ENCODE measurements at regions not wholly inside any gene's neighbourhood (a gene's known extent, or its start where the extent isn't known, plus 50 kb on each side); places are given as distances from the start of the nearest gene placed in this dataset.
A peak's percentile ranks its signal among the peaks of the same experiment; 100 is the strongest.
"Not testable (repeated sequence)": the region's sequence is repeated elsewhere in the genome, so short reads cannot be mapped to it uniquely, and the experiment has no call there.

DNA sequence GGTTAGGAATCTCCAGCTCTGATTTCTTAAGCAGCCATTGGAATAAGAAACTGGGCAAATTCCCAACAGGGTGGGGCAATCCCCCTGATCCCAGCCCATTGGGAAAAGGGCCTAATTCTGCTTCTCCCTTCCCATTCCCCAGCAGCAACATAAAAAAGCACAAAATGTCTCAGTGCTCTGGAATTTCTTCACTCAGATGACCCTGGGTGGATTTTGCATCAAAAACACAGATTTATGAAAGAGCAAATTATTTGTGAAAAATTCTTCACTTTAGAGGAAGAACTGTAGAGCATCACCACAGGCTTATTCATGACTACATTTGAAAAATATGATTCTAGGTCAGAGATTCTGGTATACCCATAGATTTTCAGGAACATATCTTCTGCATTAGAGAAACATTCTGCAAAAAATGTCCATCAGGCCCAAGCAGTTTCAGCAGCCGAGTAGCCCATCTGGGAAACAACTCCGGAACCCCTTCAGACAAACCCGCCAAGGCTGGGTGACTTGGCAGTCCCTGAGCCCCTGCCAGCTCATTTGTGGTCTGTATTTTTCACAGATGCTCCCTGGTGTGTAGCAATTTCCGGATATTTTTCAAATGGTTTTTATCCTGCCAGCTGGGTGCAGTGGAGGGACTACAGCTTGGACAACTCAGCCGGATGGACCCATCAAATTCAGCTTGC is 102.1 kb upstream of the RANBP3L start:
- H3K4me3 Mint-ChIP-seq: no peak overlapping the region
- no peak overlapping the region for H3K27ac Mint-ChIP-seq (ENCODE audit: unreplicated experiment)
- TF ChIP-seq, protein P1, sequence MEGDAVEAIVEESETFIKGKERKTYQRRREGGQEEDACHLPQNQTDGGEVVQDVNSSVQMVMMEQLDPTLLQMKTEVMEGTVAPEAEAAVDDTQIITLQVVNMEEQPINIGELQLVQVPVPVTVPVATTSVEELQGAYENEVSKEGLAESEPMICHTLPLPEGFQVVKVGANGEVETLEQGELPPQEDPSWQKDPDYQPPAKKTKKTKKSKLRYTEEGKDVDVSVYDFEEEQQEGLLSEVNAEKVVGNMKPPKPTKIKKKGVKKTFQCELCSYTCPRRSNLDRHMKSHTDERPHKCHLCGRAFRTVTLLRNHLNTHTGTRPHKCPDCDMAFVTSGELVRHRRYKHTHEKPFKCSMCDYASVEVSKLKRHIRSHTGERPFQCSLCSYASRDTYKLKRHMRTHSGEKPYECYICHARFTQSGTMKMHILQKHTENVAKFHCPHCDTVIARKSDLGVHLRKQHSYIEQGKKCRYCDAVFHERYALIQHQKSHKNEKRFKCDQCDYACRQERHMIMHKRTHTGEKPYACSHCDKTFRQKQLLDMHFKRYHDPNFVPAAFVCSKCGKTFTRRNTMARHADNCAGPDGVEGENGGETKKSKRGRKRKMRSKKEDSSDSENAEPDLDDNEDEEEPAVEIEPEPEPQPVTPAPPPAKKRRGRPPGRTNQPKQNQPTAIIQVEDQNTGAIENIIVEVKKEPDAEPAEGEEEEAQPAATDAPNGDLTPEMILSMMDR (conservative IDR thresholded peaks at IDR 0.05): no peak
- no peak for DNase-seq (ENCODE audit: low read depth, low spot score)
- H3K36me3 Mint-ChIP-seq (ENCODE audit: low read depth): no peaks in the 10 kb centered on the region
- H3K9me3 Mint-ChIP-seq: no peaks in the 10 kb centered on the region
- no peaks in the 10 kb centered on the region for H3K4me1 Mint-ChIP-seq
- no peaks in the 10 kb centered on the region for H3K27me3 Mint-ChIP-seq (ENCODE audit: low read depth)

DNA sequence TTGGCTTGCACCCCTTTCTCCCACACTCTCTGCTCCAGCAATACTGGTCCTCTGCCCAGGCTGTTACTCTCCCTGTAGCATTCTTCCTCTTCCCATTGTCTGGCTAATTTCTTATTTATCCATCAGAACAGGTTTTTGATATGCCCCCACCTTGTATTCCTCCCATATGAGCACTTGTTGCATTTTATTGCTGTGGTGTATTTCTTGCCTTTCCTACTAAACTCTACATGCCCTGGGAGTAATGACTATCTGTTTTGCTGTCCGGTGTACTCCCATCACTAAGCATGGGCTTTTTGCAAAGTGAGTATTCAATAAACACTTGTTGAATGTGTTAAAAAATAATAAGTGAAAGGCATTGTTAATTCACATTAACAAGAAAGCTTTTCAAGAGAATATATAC is 104.3 kb upstream of the RANBP3L start:
- no peaks in the 10 kb centered on the region for H3K36me3 Mint-ChIP-seq (ENCODE audit: low read depth)
- no peak for DNase-seq (ENCODE audit: low read depth, low spot score)
- peaks cover 4% of the 10 kb centered on the region for H3K9me3 Mint-ChIP-seq
- H3K27ac Mint-ChIP-seq (ENCODE audit: unreplicated experiment): no peak overlapping the region
- TF ChIP-seq, protein P1 (conservative IDR thresholded peaks at IDR 0.05): no peak
- no peaks in the 10 kb centered on the region for H3K4me1 Mint-ChIP-seq
- H3K27me3 Mint-ChIP-seq (ENCODE audit: low read depth): no peaks in the 10 kb centered on the region
- no peak overlapping the region for H3K4me3 Mint-ChIP-seq

DNA sequence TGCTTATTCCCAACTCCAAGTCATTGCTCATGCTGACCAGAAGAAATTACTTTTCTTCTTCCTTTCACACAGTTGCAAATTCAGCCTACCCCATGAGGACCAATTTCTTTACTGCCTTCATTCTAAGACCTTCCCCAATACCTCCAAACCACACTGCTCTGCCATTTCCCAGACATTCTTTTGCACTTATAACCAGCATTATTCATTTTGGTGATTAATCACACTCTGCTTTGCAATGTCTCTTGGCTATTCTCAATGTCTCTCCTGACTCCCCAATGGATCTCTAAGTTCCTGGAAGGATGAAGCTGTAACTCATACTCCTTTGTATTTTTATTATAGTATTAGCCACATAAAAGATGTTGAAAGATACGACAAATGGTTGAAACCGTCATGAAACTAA is 105.7 kb upstream of the RANBP3L start:
- Mint-ChIP-seq H3K27ac (ENCODE audit: unreplicated experiment) (no peak overlapping the region), H3K27me3 (ENCODE audit: low read depth) (no peaks in the 10 kb centered on the region)

DNA sequence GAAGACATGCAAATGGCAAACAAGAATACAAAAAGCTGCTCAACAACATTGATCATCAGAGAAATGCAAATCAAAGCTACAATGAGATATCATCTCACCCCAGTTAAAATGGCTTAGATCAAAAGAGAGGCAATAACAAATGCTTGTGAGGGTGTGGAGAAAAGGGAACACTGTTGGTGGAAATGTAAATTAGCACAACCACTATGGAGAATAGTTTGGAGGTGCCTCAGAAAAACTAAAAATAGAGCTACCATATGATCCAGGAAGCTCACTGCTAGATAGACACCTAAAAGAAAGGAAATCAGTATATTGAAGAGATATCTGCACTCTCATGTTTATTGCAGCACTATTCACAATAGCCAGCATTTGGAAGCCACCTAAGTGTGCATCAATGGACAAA is 108.0 kb upstream of the RANBP3L start:
- H3K9me3 Mint-ChIP-seq; DNase-seq (ENCODE audit: low read depth, low spot score); H3K27me3 Mint-ChIP-seq (ENCODE audit: low read depth); H3K27ac Mint-ChIP-seq (ENCODE audit: unreplicated experiment); H3K4me1 Mint-ChIP-seq; H3K4me3 Mint-ChIP-seq; H3K36me3 Mint-ChIP-seq (ENCODE audit: low read depth): not testable (repeated sequence)

More for the DNA sequence above, 105.7 kb upstream of the RANBP3L start:
- DNase-seq (ENCODE audit: low read depth, low spot score): no peak
- Mint-ChIP-seq H3K9me3 (peaks cover 6% of the 10 kb centered on the region), H3K4me1 (no peaks in the 10 kb centered on the region), H3K36me3 (ENCODE audit: low read depth) (no peaks in the 10 kb centered on the region), H3K4me3 (no peak overlapping the region)
- TF ChIP-seq, protein P1 (conservative IDR thresholded peaks at IDR 0.05): no peak

DNA sequence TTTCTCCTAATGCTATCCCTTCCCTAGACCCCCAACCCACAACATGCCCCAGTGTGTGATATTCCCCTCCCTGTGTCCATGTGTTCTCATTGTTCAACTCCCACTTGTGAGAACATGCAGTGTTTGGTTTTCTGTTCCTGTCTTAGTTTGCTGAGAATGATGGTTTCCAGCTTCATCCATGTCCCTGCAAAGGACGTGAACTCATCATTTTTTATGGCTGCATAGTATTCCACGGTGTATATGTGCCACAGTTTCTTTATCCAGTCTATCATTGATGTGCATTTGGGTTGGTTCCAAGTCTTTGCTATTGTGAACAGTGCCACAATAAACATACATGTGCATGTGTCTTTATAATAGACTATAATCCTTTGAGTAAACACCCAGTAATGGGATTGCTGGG is 109.0 kb upstream of the RANBP3L start:
- H3K27ac Mint-ChIP-seq (ENCODE audit: unreplicated experiment); H3K4me3 Mint-ChIP-seq: not testable (repeated sequence)

DNA sequence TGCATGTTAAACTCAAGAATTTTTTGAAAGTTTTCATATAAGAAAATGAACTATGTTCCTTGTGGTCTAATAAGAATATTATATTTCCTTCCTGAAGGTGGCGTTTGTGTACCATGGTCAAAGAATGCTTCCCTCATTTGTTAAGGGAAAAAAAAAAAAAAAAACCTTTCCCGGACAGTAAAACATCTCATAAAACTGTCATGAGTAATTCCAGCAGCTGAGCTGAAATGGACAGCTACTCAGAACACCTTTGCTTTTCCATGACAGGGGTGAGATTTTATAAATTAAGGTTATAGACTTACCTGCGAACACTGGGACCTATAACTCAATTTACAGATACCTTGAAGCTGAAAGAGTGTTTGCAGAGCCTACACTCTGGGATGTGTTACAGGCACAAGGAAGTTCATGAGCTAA is 113.2 kb upstream of the RANBP3L start:
- DNase-seq (ENCODE audit: low read depth, low spot score): no peak
- TF ChIP-seq, protein P1 (conservative IDR thresholded peaks at IDR 0.05): peak; percentile 82
- Mint-ChIP-seq H3K27me3 (ENCODE audit: low read depth) (peaks cover 10% of the 10 kb centered on the region), H3K27ac (ENCODE audit: unreplicated experiment) (no peak overlapping the region), H3K36me3 (ENCODE audit: low read depth) (no peaks in the 10 kb centered on the region), H3K9me3 (peaks cover 6% of the 10 kb centered on the region), H3K4me1 (no peaks in the 10 kb centered on the region), H3K4me3 (no peak overlapping the region)

More for the DNA sequence above, 109.0 kb upstream of the RANBP3L start:
- H3K9me3 Mint-ChIP-seq; DNase-seq (ENCODE audit: low read depth, low spot score); H3K4me1 Mint-ChIP-seq; H3K27me3 Mint-ChIP-seq (ENCODE audit: low read depth); H3K36me3 Mint-ChIP-seq (ENCODE audit: low read depth): not testable (repeated sequence)
